Activated CD8-positive, alpha-beta T cell treated with anti-CD3 and anti-CD28 coated beads, Interleukin-2, amount 10 ng/mL, durations not matched to agents 7 days and 5 days (primary cell): ENCODE measurements at regions not wholly inside any gene's neighbourhood (a gene's known extent, or its start where the extent isn't known, plus 50 kb on each side); places are given as distances from the start of the nearest gene placed in this dataset.

Experiments used
- ATAC-seq: fragments of 150-1000 bp; cut with Tn5 transposase; one replicate; pipeline ENCODE4 v1.10.0; 2021; ENCODE audit warnings: moderate library complexity
- CTCF ChIA-PET: fragments of 350-600 bp; sonication (Branson Sonifier 250); formaldehyde crosslinking; loops from one replicate; lab custom pipeline; 2021; ENCODE audit warnings: antibody characterized with exemption; lab: Charles Lee
- POLR2A ChIA-PET: fragments of 350-600 bp; sonication (Branson Sonifier 250); formaldehyde crosslinking; loops from one replicate; lab custom pipeline; 2021; ENCODE audit warnings: antibody characterized with exemption; lab: Charles Lee
- DNase-seq: peaks from one replicate; pipeline ENCODE4 v3.0.0-alpha.2; 2020
- H3K27ac Mint-ChIP-seq: one replicate; pipeline ENCODE4 v1.8.0; 2021; ENCODE audit warnings: mild to moderate bottlenecking, mixed read lengths
- H3K27me3 Mint-ChIP-seq: one replicate; pipeline ENCODE4 v1.8.0; 2021; ENCODE audit warnings: low read depth, mixed read lengths
- H3K36me3 Mint-ChIP-seq: one replicate; pipeline ENCODE4 v1.8.0; 2021; ENCODE audit warnings: low read depth, mixed read lengths
- H3K4me1 Mint-ChIP-seq: one replicate; pipeline ENCODE4 v1.8.0; 2021; ENCODE audit warnings: low read depth, mixed read lengths
- H3K4me3 Mint-ChIP-seq: one replicate; pipeline ENCODE4 v1.8.0; 2021; ENCODE audit warnings: mild to moderate bottlenecking, mixed read lengths
- H3K9me3 Mint-ChIP-seq: one replicate; pipeline ENCODE4 v1.8.0; 2022; ENCODE audit warnings: mixed read lengths; ENCODE audit not compliant: insufficient read depth

DNA sequence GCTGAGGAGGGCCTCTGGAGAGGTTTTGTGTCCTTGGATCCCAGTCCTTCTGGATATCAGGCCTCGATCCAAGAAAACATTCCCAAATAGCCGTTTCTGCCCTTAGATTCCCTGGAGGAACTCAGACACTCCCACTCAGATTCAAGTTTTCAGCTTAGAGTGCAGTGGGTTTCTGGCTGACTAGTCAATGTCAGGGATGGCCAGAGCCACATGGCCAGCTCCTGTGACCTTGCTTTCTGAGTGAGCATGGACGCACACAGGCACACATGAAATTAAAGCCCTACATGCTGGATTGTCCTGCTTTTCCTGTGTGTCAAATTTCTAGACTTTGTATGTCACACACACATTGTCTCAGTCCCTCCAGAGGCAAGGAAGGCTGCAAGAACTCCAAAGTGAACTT, 86.2 kb downstream of the TNFAIP2 start:
- peaks cover 23% of the 10 kb centered on the region for H3K27me3 Mint-ChIP-seq

DNA sequence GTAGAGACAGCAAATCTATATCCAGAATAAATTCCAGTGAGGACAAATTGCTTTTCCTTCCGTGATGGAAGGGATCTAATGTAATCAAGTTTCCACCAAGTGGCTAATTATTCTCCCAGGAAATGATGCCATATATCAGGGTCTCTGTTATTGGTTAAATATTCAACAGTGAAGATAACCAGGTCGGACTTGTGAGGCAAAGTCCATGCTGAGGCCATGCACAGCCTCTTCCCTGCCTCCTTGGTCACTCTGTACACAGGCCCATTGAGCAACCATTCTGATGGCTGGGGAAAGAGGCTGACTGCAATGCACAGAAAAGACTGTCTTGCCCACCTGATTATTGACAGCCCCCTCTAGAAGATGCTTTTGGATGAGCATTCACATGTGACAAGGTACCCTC, 90.1 kb downstream of the TNFAIP2 start:
- ChIA-PET POLR2A (no interaction called here), CTCF (no interaction called here)
- Mint-ChIP-seq H3K4me1 (no peaks in the 10 kb centered on the region), H3K4me3 (no peak overlapping the region), H3K27me3 (peaks cover 19% of the 10 kb centered on the region), H3K27ac (no peak overlapping the region), H3K9me3 (peaks cover 3% of the 10 kb centered on the region), H3K36me3 (peaks cover 4% of the 10 kb centered on the region)
- no peak for ATAC-seq
- DNase-seq = no peak

More for the DNA sequence above, 86.2 kb downstream of the TNFAIP2 start:
- DNase-seq (no peak), ATAC-seq (no peak)
- CTCF ChIA-PET = interaction anchor here (0.6 kb wide), 1 partner anchor 1644 kb away, joined by 3 read pairs; no protein-coding TSS in a partner anchor
- Mint-ChIP-seq H3K4me3 (no peak overlapping the region), H3K27ac (no peak overlapping the region), H3K4me1 (no peaks in the 10 kb centered on the region), H3K9me3 (peaks cover 8% of the 10 kb centered on the region), H3K36me3 (peaks cover 6% of the 10 kb centered on the region)
- POLR2A ChIA-PET = no interaction called here

- ChIA-PET CTCF (no interaction called here), POLR2A (no interaction called here)
- Mint-ChIP-seq H3K27me3 (peaks cover 17% of the 10 kb centered on the region), H3K9me3 (no peaks in the 10 kb centered on the region), H3K27ac (no peak overlapping the region), H3K4me1 (no peaks in the 10 kb centered on the region), H3K4me3 (no peak overlapping the region), H3K36me3 (no peaks in the 10 kb centered on the region)
- DNase-seq = no peak
- ATAC-seq = no peak
These were observed 91.2 kb downstream of the TNFAIP2 start for GRCh38 chr14:103214461-103214958.

DNA sequence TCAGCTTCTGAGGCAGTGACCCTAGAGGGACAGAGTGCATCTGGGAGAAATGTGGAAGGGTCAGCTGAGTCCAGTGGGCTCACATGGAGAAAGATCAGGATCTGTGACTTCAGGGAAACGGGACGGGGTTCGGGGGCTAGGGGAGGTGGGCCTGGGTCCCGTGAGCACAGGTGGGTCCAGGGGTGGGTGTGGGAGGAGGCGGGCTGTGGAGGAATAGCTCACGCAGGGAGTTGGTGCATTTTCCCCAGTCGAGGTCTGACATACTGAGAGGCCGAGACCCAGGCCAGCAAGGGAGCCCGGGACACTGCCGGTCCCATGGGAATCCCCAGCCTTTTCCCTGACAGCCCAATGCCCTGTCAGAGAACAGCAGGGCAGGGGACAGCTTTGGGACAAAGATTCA, 93.1 kb downstream of the TNFAIP2 start:
- ChIA-PET CTCF (interaction anchor here (0.6 kb wide), 1 partner anchor 112 kb away, joined by 3 read pairs; no protein-coding TSS in a partner anchor), POLR2A (no interaction called here)
- H3K36me3 Mint-ChIP-seq = no peaks in the 10 kb centered on the region
- H3K4me3 Mint-ChIP-seq = no peak overlapping the region
- ATAC-seq (no peak), DNase-seq (no peak)
- no peaks in the 10 kb centered on the region for H3K9me3 Mint-ChIP-seq
- H3K27me3 Mint-ChIP-seq = peaks cover 20% of the 10 kb centered on the region
- H3K4me1 Mint-ChIP-seq = no peaks in the 10 kb centered on the region
- no peak overlapping the region for H3K27ac Mint-ChIP-seq

- no peak for ATAC-seq
- H3K4me1 Mint-ChIP-seq = no peaks in the 10 kb centered on the region
- ChIA-PET CTCF (no interaction called here), POLR2A (no interaction called here)
- no peak for DNase-seq
- H3K27me3 Mint-ChIP-seq = peaks cover 22% of the 10 kb centered on the region
- H3K36me3 Mint-ChIP-seq = no peaks in the 10 kb centered on the region
- H3K9me3 Mint-ChIP-seq = no peaks in the 10 kb centered on the region
- H3K4me3 Mint-ChIP-seq = no peak overlapping the region
- no peak overlapping the region for H3K27ac Mint-ChIP-seq
These were observed 93.6 kb downstream of the TNFAIP2 start for GRCh38 chr14:103216857-103217256.

DNA sequence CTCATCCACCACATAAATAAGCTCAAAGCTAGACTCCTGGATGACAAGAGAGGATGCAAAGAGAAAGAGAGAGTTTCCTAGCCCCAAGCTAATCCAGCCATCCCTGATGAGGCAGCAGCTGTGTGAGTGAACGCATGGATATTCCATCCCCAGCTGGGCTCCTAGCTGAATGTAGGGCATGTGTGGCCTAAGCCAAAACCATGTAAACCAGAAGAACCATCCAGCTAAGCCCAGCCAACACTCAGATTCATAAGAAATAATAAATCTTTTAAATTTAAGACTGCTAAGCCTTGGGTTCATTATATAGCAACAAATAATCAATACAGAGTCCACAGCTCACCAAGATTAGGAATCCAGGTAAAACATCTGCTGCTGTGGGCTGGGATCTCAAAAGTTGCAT, 94.3 kb downstream of the TNFAIP2 start:
- Mint-ChIP-seq H3K4me1 (no peaks in the 10 kb centered on the region), H3K27me3 (peaks cover 16% of the 10 kb centered on the region), H3K27ac (no peak overlapping the region), H3K9me3 (no peaks in the 10 kb centered on the region), H3K36me3 (no peaks in the 10 kb centered on the region), H3K4me3 (no peak overlapping the region)
- DNase-seq (no peak), ATAC-seq (no peak)
- ChIA-PET CTCF (no interaction called here), POLR2A (no interaction called here)

- Mint-ChIP-seq H3K9me3 (no peaks in the 10 kb centered on the region), H3K27me3 (peaks cover 15% of the 10 kb centered on the region), H3K27ac (no peak overlapping the region), H3K4me1 (no peaks in the 10 kb centered on the region), H3K36me3 (no peaks in the 10 kb centered on the region), H3K4me3 (no peak overlapping the region)
- DNase-seq (no peak), ATAC-seq (no peak)
- POLR2A ChIA-PET = no interaction called here
- CTCF ChIA-PET = no interaction called here
These were observed 97.1 kb downstream of the TNFAIP2 start for GRCh38 chr14:103220134-103220981.

GRCh38 chr14:103220982-103221641, 97.9 kb downstream of the TNFAIP2 start:
- no peak overlapping the region for H3K27ac Mint-ChIP-seq
- H3K36me3 Mint-ChIP-seq = no peaks in the 10 kb centered on the region
- H3K9me3 Mint-ChIP-seq = no peaks in the 10 kb centered on the region
- peaks cover 15% of the 10 kb centered on the region for H3K27me3 Mint-ChIP-seq
- no peak overlapping the region for H3K4me3 Mint-ChIP-seq
- DNase-seq (no peak), ATAC-seq (no peak)
- H3K4me1 Mint-ChIP-seq = no peaks in the 10 kb centered on the region
- POLR2A ChIA-PET = no interaction called here
- CTCF ChIA-PET = no interaction called here

DNA sequence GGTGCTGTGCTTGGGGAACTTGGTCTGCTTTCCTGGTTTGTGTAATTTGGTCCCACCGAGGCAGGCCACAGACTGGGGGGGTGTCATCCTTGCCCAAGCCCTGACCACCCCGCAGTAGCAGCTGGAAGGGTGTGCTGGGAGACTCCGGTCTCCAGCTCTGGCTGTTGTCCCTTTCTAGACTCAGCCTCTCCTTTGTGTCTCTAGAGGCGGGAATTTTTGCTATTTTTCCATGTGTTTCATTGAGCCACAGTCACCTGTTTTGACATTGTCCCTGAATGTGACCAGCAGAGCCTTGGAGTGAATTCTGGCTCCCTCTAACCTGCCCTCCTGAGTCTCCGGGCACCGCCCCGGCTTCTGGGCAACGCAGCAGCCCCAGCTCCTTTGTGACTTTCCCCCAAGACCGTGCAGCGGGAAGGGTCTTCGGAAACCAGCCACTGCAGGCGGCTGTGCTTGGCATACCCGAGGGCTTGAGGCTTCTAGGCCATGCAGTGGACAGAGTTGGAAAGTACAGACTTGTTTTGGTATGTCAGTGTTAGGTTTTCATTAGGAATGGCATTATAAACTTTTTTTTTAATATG, 98.6 kb downstream of the TNFAIP2 start:
- no peak for DNase-seq
- no peak for ATAC-seq
- H3K36me3 Mint-ChIP-seq = no peaks in the 10 kb centered on the region
- no peak overlapping the region for H3K4me3 Mint-ChIP-seq
- H3K27me3 Mint-ChIP-seq = peaks cover 15% of the 10 kb centered on the region
- H3K27ac Mint-ChIP-seq = no peak overlapping the region
- ChIA-PET CTCF (no interaction called here), POLR2A (no interaction called here)
- H3K4me1 Mint-ChIP-seq = no peaks in the 10 kb centered on the region
- no peaks in the 10 kb centered on the region for H3K9me3 Mint-ChIP-seq

DNA sequence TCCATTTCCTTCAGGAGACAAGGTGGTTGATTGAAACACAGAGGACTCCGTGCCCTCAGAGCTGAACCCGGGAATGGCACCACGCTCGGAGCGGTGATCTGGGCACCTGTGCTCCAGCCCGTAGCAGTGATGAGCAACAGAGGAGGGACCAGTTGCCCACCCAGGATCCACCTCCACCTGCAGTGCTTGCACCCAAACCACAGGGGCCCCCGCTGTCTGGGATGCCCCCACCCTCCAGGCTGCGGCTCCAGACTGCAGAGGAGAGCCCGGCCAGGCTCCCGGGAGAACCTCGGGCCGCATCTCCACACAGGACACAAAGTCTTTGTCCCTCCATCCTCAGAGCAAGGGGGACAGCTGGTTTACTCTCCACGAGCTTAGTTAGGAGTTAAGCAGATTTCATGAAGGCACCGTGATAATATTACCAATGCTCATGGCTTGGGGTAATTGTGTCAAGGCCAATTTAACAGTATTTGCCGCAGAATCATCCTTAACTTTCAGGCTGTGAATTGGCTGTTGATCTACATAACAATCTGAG, 100.6 kb downstream of the TNFAIP2 start:
- CTCF ChIA-PET = no interaction called here
- no peaks in the 10 kb centered on the region for H3K36me3 Mint-ChIP-seq
- POLR2A ChIA-PET = no interaction called here
- no peak for DNase-seq
- H3K27me3 Mint-ChIP-seq = peaks cover 14% of the 10 kb centered on the region
- no peak overlapping the region for H3K27ac Mint-ChIP-seq
- ATAC-seq = no peak
- no peaks in the 10 kb centered on the region for H3K9me3 Mint-ChIP-seq
- H3K4me1 Mint-ChIP-seq = no peaks in the 10 kb centered on the region
- no peak overlapping the region for H3K4me3 Mint-ChIP-seq

DNA sequence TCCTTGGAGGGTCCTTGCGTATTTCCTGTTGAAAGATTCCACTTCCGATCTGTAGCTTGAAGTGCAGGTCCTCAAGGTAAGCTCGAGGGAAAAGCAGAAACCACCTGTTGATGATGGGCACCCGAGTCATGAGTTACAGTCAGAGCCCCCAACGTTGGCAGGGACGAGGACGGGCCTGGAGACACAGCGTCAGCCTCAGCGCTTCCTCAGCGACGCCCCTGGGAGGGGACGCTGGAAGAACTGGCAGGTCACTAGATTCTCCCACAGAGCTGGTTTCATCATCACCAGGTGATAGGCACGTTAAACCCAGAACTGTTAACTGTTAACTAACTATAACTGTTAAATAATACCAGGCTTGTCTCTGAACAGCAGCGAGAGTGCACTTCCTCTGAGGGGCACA, 101.8 kb downstream of the TNFAIP2 start:
- no peaks in the 10 kb centered on the region for H3K4me1 Mint-ChIP-seq
- H3K36me3 Mint-ChIP-seq = no peaks in the 10 kb centered on the region
- no peak for DNase-seq
- no peak overlapping the region for H3K4me3 Mint-ChIP-seq
- peaks cover 6% of the 10 kb centered on the region for H3K27me3 Mint-ChIP-seq
- H3K9me3 Mint-ChIP-seq = no peaks in the 10 kb centered on the region
- ChIA-PET POLR2A (interaction anchor here (0.6 kb wide), 1 partner anchor 1838 kb away, joined by 7 read pairs; no protein-coding TSS in a partner anchor), CTCF (no interaction called here)
- ATAC-seq = no peak
- H3K27ac Mint-ChIP-seq = no peak overlapping the region

- no peak overlapping the region for H3K4me3 Mint-ChIP-seq
- POLR2A ChIA-PET = interaction anchor here (0.6 kb wide), 1 partner anchor 9 kb away, joined by 3 read pairs; no protein-coding TSS in a partner anchor
- DNase-seq (no peak), ATAC-seq (no peak)
- peaks cover 6% of the 10 kb centered on the region for H3K27me3 Mint-ChIP-seq
- CTCF ChIA-PET = no interaction called here
- H3K4me1 Mint-ChIP-seq = no peaks in the 10 kb centered on the region
- H3K27ac Mint-ChIP-seq = no peak overlapping the region
- H3K36me3 Mint-ChIP-seq = no peaks in the 10 kb centered on the region
- H3K9me3 Mint-ChIP-seq = no peaks in the 10 kb centered on the region
These were observed 102.2 kb downstream of the TNFAIP2 start for GRCh38 chr14:103225476-103225875.
